ENCODE measurements at regions not wholly inside any gene's neighbourhood (a gene's known extent, or its start where the extent isn't known, plus 50 kb on each side); places are given as distances from the start of the nearest gene placed in this dataset.

GRCh38 chr13:80881942-80882445 is 541.1 kb upstream of the SPRY2 start:
- peak in 1 of 2 experiments; percentile 1 for DNase-seq (ENCODE audit: low read depth in 1 of 2, low spot score in 1 of 2)
- ATAC-seq = no peak
- ChIA-PET POLR2A (no interaction called here), CTCF (no interaction called here)
- H3K27ac ChIP-seq = no peak overlapping the region
- H3K4me3 ChIP-seq = no peak overlapping the region
- FAIRE-seq = no peak
- no peak for TF ChIP-seq EHF (CRISPR knock-in tag; IDR thresholded peaks at IDR 0.05)
- no peak for TF ChIP-seq E2F6 (IDR thresholded peaks at IDR 0.05; ENCODE audit: borderline replicate concordance, low read depth)
- TF ChIP-seq, protein P1, sequence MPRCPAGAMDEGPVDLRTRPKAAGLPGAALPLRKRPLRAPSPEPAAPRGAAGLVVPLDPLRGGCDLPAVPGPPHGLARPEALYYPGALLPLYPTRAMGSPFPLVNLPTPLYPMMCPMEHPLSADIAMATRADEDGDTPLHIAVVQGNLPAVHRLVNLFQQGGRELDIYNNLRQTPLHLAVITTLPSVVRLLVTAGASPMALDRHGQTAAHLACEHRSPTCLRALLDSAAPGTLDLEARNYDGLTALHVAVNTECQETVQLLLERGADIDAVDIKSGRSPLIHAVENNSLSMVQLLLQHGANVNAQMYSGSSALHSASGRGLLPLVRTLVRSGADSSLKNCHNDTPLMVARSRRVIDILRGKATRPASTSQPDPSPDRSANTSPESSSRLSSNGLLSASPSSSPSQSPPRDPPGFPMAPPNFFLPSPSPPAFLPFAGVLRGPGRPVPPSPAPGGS (IDR thresholded peaks at IDR 0.05) = no peak
- TF ChIP-seq BHLHE40 (IDR thresholded peaks at IDR 0.05; ENCODE audit: low read depth, low read length) = no peak
- TF ChIP-seq NPAS2 (CRISPR knock-in tag; IDR thresholded peaks at IDR 0.05; ENCODE audit: borderline replicate concordance) = no peak
- no peak for TF ChIP-seq KDM1A (IDR thresholded peaks at IDR 0.05; ENCODE audit: low read depth)
- no peaks in the 10 kb centered on the region for H3K9me3 ChIP-seq
- H3K4me2 ChIP-seq = no peak overlapping the region
- no peaks in the 10 kb centered on the region for H3K4me1 ChIP-seq

DNA sequence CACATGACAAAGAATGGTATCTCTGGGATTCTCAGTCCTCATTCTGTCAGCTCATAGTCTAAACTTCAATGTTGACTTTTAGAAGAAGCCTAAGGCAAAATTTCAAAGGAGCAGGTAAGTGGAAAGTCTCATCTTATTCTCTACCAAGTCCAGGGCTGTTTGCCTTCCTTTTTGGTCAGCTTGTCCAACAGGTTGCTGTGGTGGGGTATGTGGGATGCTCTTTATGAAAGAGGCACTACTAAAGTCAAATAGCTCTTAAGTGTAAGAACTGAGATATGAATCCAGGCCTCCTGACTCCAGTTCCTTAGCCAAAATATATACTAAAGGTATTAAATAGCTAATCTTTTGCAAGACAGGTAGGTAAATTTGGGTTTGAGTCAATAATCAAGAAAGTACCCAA is 540.6 kb upstream of the SPRY2 start:
- H3K9me3 ChIP-seq = no peaks in the 10 kb centered on the region
- DNase-seq (ENCODE audit: low read depth in 1 of 2, low spot score in 1 of 2) = no peak
- no peak overlapping the region for H3K4me3 ChIP-seq
- POLR2A ChIA-PET = no interaction called here
- no peak overlapping the region for H3K27ac ChIP-seq
- CTCF ChIA-PET = no interaction called here
- FAIRE-seq = no peak
- no peak for TF ChIP-seq CBX8 (IDR thresholded peaks at IDR 0.05)
- no peak for TF ChIP-seq MAX (IDR thresholded peaks at IDR 0.05)
- no peak for TF ChIP-seq SREBF2 (IDR thresholded peaks at IDR 0.05)
- TF ChIP-seq GATA3 (IDR thresholded peaks at IDR 0.05; ENCODE audit: borderline replicate concordance) = no peak
- no peak for TF ChIP-seq EP300 (IDR thresholded peaks at IDR 0.05)
- TF ChIP-seq ATOH8 (CRISPR knock-in tag; IDR thresholded peaks at IDR 0.05; ENCODE audit: low read depth) = no peak
- TF ChIP-seq JUN (IDR thresholded peaks at IDR 0.05) = no peak
- TF ChIP-seq, protein P2, sequence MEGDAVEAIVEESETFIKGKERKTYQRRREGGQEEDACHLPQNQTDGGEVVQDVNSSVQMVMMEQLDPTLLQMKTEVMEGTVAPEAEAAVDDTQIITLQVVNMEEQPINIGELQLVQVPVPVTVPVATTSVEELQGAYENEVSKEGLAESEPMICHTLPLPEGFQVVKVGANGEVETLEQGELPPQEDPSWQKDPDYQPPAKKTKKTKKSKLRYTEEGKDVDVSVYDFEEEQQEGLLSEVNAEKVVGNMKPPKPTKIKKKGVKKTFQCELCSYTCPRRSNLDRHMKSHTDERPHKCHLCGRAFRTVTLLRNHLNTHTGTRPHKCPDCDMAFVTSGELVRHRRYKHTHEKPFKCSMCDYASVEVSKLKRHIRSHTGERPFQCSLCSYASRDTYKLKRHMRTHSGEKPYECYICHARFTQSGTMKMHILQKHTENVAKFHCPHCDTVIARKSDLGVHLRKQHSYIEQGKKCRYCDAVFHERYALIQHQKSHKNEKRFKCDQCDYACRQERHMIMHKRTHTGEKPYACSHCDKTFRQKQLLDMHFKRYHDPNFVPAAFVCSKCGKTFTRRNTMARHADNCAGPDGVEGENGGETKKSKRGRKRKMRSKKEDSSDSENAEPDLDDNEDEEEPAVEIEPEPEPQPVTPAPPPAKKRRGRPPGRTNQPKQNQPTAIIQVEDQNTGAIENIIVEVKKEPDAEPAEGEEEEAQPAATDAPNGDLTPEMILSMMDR (IDR thresholded peaks at IDR 0.05) = no peak
- TF ChIP-seq FOSB (CRISPR knock-in tag; IDR thresholded peaks at IDR 0.05) = no peak
- no peak for TF ChIP-seq POLR2A (IDR thresholded peaks at IDR 0.05; ENCODE audit: low read length)
- TF ChIP-seq HDAC2 (IDR thresholded peaks at IDR 0.05) = no peak
- TF ChIP-seq TFCP2L1 (CRISPR knock-in tag; IDR thresholded peaks at IDR 0.05) = no peak
- TF ChIP-seq FOSL2 (IDR thresholded peaks at IDR 0.05) = no peak
- TF ChIP-seq FOSL2 (CRISPR knock-in tag; IDR thresholded peaks at IDR 0.05) = no peak
- TF ChIP-seq E2F6 (IDR thresholded peaks at IDR 0.05; ENCODE audit: borderline replicate concordance, low read depth) = no peak
- no peak for TF ChIP-seq KDM1A (IDR thresholded peaks at IDR 0.05; ENCODE audit: low read depth)
- no peak for TF ChIP-seq HEYL (CRISPR knock-in tag; IDR thresholded peaks at IDR 0.05)
- TF ChIP-seq CHD2 (IDR thresholded peaks at IDR 0.05; ENCODE audit: low read length, partially characterized antibody) = no peak
- TF ChIP-seq CHD4 (IDR thresholded peaks at IDR 0.05; ENCODE audit: borderline replicate concordance) = no peak
- H3K4me2 ChIP-seq = no peak overlapping the region
- no peaks in the 10 kb centered on the region for H3K4me1 ChIP-seq
- no peak for ATAC-seq

Measured in A549 (cell line).